ENCODE measurements at regions not wholly inside any gene's neighbourhood (a gene's known extent, or its start where the extent isn't known, plus 50 kb on each side); places are given as distances from the start of the nearest gene placed in this dataset.

GRCh38 chr1:229112832-229113548, 157.9 kb upstream of the RAB4A start:
- Mint-ChIP-seq H3K4me3 (no peak overlapping the region), H3K27ac (no peak overlapping the region)

GRCh38 chr1:229114315-229114714, 156.6 kb upstream of the RAB4A start:
- Mint-ChIP-seq H3K4me1 (peaks cover 13% of the 10 kb centered on the region), H3K4me3 (no peak overlapping the region), H3K27ac (peak overlapping the region; percentile 38), H3K9me3 (no peaks in the 10 kb centered on the region), H3K27me3 (no peaks in the 10 kb centered on the region), H3K36me3 (no peaks in the 10 kb centered on the region)

More at GRCh38 chr1:229112832-229113548, 157.9 kb upstream of the RAB4A start:
- H3K4me1 Mint-ChIP-seq, result peaks cover 13% of the 10 kb centered on the region
- H3K36me3 Mint-ChIP-seq, result no peaks in the 10 kb centered on the region
- H3K9me3 Mint-ChIP-seq, result no peaks in the 10 kb centered on the region
- no peaks in the 10 kb centered on the region for H3K27me3 Mint-ChIP-seq

DNA sequence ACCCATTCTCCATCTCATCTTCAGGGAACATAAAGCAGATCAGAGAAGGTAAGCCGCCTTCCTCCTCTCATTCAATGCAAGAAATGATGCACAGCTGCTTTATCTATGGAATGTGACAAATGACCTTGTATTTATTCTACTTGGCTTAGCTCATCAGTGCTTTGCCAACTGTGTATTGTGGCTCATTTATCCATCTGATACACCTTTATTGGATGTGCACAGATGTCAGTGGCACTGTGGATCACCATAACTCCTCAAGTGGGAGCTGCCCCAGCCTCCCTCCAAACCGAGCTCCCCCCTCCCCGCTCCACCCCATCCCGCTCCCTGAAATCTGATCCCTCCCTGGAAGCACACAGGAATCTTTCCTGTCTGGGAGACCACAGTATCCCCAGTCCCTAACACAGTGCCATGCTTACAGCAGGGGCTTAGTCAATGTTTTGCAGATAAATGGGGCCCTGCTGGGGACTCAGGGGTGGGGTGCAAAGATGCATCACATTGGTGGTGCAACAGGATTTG, 156.0 kb upstream of the RAB4A start:
- Mint-ChIP-seq H3K9me3 (no peaks in the 10 kb centered on the region), H3K27ac (no peak overlapping the region), H3K27me3 (no peaks in the 10 kb centered on the region), H3K36me3 (no peaks in the 10 kb centered on the region), H3K4me3 (no peak overlapping the region), H3K4me1 (peaks cover 13% of the 10 kb centered on the region)

DNA sequence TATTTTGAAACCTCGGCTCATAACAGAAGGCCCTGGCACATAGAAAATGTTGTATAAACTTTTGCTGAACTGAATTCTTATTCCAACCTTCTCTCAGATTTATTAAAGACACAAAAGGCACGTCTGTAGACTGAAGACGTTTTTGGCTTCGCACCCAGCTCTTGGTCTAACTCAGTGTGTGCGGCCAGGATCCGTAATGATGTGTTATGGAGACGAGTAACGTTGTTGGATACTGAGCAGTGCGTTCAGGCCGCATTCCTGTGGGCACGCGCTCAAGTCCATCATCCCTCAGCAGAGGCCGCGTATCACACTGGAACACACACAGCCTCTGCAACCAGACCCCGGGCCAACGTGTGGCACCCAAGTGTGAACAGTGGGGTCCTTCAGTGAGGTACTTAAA, 154.8 kb upstream of the RAB4A start:
- Mint-ChIP-seq H3K4me3 (no peak overlapping the region), H3K27ac (no peak overlapping the region), H3K36me3 (no peaks in the 10 kb centered on the region)

GRCh38 chr1:229117664-229118300, 153.1 kb upstream of the RAB4A start:
- no peak overlapping the region for H3K27ac Mint-ChIP-seq
- no peaks in the 10 kb centered on the region for H3K9me3 Mint-ChIP-seq
- H3K4me1 Mint-ChIP-seq, result peaks cover 13% of the 10 kb centered on the region
- H3K27me3 Mint-ChIP-seq, result no peaks in the 10 kb centered on the region
- H3K36me3 Mint-ChIP-seq, result no peaks in the 10 kb centered on the region
- no peak overlapping the region for H3K4me3 Mint-ChIP-seq

More for the DNA sequence above, 154.8 kb upstream of the RAB4A start:
- H3K27me3 Mint-ChIP-seq, result no peaks in the 10 kb centered on the region
- H3K4me1 Mint-ChIP-seq, result peaks cover 13% of the 10 kb centered on the region
- no peaks in the 10 kb centered on the region for H3K9me3 Mint-ChIP-seq

GRCh38 chr1:229118477-229119061, 152.3 kb upstream of the RAB4A start:
- no peaks in the 10 kb centered on the region for H3K9me3 Mint-ChIP-seq
- no peak overlapping the region for H3K4me3 Mint-ChIP-seq
- no peaks in the 10 kb centered on the region for H3K36me3 Mint-ChIP-seq
- no peak overlapping the region for H3K27ac Mint-ChIP-seq
- peaks cover 11% of the 10 kb centered on the region for H3K4me1 Mint-ChIP-seq
- no peaks in the 10 kb centered on the region for H3K27me3 Mint-ChIP-seq

- Mint-ChIP-seq H3K27me3 (no peaks in the 10 kb centered on the region), H3K9me3 (no peaks in the 10 kb centered on the region), H3K27ac (no peak overlapping the region), H3K36me3 (no peaks in the 10 kb centered on the region), H3K4me3 (no peak overlapping the region), H3K4me1 (peaks cover 7% of the 10 kb centered on the region)
These were observed 151.8 kb upstream of the RAB4A start for GRCh38 chr1:229119161-229119560.

- no peaks in the 10 kb centered on the region for H3K9me3 Mint-ChIP-seq
- H3K27ac Mint-ChIP-seq, result no peak overlapping the region
- H3K4me1 Mint-ChIP-seq, result peaks cover under 1% of the 10 kb centered on the region
- no peaks in the 10 kb centered on the region for H3K27me3 Mint-ChIP-seq
- H3K36me3 Mint-ChIP-seq, result no peaks in the 10 kb centered on the region
- no peak overlapping the region for H3K4me3 Mint-ChIP-seq
These were observed 151.0 kb upstream of the RAB4A start for GRCh38 chr1:229119876-229120275.

- no peak overlapping the region for H3K4me3 Mint-ChIP-seq
- no peak overlapping the region for H3K27ac Mint-ChIP-seq
- H3K36me3 Mint-ChIP-seq, result no peaks in the 10 kb centered on the region
- H3K4me1 Mint-ChIP-seq, result peaks cover 5% of the 10 kb centered on the region
- no peaks in the 10 kb centered on the region for H3K9me3 Mint-ChIP-seq
- H3K27me3 Mint-ChIP-seq, result no peaks in the 10 kb centered on the region
These were observed 149.0 kb upstream of the RAB4A start for GRCh38 chr1:229121845-229122436.

DNA sequence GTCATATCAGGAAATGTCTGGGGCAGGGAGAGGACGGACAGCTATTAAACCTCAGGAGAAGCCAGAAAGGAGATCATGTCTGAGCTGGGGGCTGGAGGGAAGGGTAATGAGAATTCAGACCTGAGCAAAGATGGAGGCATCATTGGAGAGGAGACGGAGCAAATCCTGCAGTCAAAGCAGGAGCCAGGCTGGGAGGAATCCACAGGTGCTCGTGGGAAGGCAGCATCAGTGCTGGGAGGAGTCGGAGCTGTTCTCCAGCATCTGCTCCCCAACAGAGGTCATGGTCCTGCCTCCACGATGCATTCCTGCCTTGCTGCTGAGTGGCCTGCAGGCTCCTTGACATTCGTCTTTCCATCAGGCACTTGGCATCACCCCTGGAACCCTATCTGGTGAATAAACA, 148.3 kb upstream of the RAB4A start:
- Mint-ChIP-seq H3K4me3 (no peak overlapping the region), H3K27ac (no peak overlapping the region), H3K9me3 (no peaks in the 10 kb centered on the region), H3K4me1 (peaks cover 12% of the 10 kb centered on the region), H3K36me3 (no peaks in the 10 kb centered on the region), H3K27me3 (no peaks in the 10 kb centered on the region)

GRCh38 chr1:229124116-229124515, 146.8 kb upstream of the RAB4A start:
- Mint-ChIP-seq H3K36me3 (no peaks in the 10 kb centered on the region), H3K4me1 (peaks cover 24% of the 10 kb centered on the region), H3K9me3 (no peaks in the 10 kb centered on the region), H3K27me3 (no peaks in the 10 kb centered on the region), H3K4me3 (no peak overlapping the region), H3K27ac (no peak overlapping the region)

DNA sequence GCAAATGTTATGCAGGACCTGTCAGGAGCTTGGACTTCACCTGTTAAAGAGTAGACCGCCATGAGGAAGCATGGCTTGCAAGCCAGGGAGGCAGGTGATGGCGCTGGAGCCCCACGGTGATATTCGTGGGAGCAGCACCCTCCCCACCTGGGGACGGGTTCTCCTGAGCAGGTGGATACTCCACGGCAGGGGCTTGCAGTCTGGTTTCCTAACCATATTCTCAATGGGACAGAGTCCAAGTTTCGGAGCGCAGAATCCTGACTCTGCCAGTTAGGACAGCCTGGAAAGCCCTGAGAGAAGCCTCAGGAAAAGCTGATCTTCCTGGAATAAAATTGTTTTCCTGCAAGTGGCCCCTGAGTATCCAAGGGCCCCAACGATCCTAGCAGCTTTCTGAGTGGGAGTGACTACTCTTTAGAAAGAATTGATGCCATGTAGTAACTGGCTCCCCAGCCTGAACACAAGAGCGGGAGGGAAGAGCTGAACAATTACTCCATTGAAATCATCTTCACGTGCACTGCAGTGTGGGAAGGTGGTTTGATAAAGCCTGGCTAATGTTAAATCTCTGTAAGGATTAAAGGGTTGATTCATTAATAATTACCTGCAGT, 146.3 kb upstream of the RAB4A start:
- H3K36me3 Mint-ChIP-seq, result no peaks in the 10 kb centered on the region
- H3K27me3 Mint-ChIP-seq, result no peaks in the 10 kb centered on the region
- no peak overlapping the region for H3K27ac Mint-ChIP-seq
- no peak overlapping the region for H3K4me3 Mint-ChIP-seq
- peaks cover 29% of the 10 kb centered on the region for H3K4me1 Mint-ChIP-seq
- no peaks in the 10 kb centered on the region for H3K9me3 Mint-ChIP-seq

DNA sequence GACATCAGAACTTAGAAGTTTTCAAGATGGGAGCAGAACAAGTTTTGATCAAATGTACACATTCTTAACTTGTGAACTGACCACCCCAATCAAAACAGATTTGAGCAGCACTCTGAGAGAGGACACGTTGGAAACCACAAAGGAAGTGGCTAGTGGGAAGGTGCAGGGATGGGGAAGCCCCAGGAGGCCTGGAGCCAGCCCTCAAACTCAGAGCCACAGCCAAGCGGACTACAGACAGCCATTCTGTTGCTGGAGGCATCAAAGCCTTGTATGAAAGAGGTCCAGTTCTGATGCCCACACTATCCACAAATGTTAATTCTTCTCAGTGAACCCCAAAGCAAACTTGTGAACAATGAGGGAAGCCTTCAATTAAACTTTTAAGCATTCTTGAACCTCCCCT, 143.6 kb upstream of the RAB4A start:
- H3K4me1 Mint-ChIP-seq, result peaks cover 55% of the 10 kb centered on the region
- no peaks in the 10 kb centered on the region for H3K9me3 Mint-ChIP-seq
- no peak overlapping the region for H3K27ac Mint-ChIP-seq
- no peaks in the 10 kb centered on the region for H3K36me3 Mint-ChIP-seq
- H3K4me3 Mint-ChIP-seq, result no peak overlapping the region
- H3K27me3 Mint-ChIP-seq, result no peaks in the 10 kb centered on the region

DNA sequence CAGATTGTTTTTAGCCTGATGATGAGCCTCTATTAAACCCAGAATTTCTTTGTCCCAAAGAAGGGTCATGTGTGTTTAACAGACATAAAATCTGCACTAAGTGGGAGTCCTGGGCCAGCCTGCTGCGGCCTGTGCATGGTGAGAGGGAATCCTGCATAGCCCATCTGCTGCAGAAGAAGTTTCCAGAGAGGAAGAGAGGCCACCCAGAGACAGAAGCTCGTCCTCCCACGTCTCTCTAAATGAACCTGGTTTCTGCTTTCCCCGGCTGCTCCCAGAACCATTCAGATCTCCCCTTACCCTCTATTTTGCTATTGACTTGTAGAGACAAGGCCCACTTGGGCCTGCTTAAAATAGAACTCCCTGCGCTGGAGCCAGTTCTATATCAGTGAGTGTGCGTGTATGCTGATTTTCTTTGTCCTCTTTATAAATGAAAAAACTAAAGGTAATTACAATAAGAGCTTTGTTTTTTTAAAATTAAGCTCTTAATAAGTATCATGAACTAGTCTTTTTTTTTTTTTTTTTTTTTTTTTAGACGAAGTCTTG, 142.8 kb upstream of the RAB4A start:
- Mint-ChIP-seq H3K27me3 (no peaks in the 10 kb centered on the region), H3K9me3 (no peaks in the 10 kb centered on the region), H3K4me3 (no peak overlapping the region), H3K27ac (no peak overlapping the region), H3K36me3 (no peaks in the 10 kb centered on the region), H3K4me1 (peaks cover 55% of the 10 kb centered on the region)

- peak overlapping the region; percentile 64 for H3K27ac Mint-ChIP-seq
- H3K36me3 Mint-ChIP-seq, result peaks cover 6% of the 10 kb centered on the region
- peaks cover 8% of the 10 kb centered on the region for H3K9me3 Mint-ChIP-seq
- H3K4me1 Mint-ChIP-seq, result peaks cover 55% of the 10 kb centered on the region
- H3K27me3 Mint-ChIP-seq, result no peaks in the 10 kb centered on the region
- H3K4me3 Mint-ChIP-seq, result peak overlapping the region; percentile 58
These were observed 141.4 kb upstream of the RAB4A start for GRCh38 chr1:229129301-229130027.
